GM20000 (cell line): ENCODE measurements at regions not wholly inside any gene's neighbourhood (a gene's known extent, or its start where the extent isn't known, plus 50 kb on each side); places are given as distances from the start of the nearest gene placed in this dataset.

Source experiments
- DNase-seq: peaks from one replicate; pipeline ENCODE4 v3.0.0; 2012; ENCODE audit warnings: low spot score
- CTCF ChIP-seq: IDR thresholded peaks from 2 replicates; pipeline ENCODE4 v1.5.1; 2012; ENCODE audit warnings: mild to moderate bottlenecking, control low read depth; ENCODE audit errors: extremely low read depth, missing control alignments

GRCh38 chr13:106113796-106114195 is 421.7 kb downstream of the EFNB2 start:
- TF ChIP-seq CTCF = no peak
- no peak for DNase-seq

GRCh38 chr13:106112191-106112590 is 423.3 kb downstream of the EFNB2 start:
- no peak for TF ChIP-seq CTCF
- no peak for DNase-seq

GRCh38 chr13:106110241-106110855 is 425.1 kb downstream of the EFNB2 start:
- TF ChIP-seq CTCF = no peak
- DNase-seq = no peak

GRCh38 chr13:106109391-106109791 is 426.1 kb downstream of the EFNB2 start:
- no peak for TF ChIP-seq CTCF

GRCh38 chr13:106108346-106108745 is 427.1 kb downstream of the EFNB2 start:
- TF ChIP-seq CTCF = no peak
- DNase-seq = no peak

More at GRCh38 chr13:106109391-106109791, 426.1 kb downstream of the EFNB2 start:
- DNase-seq = no peak

GRCh38 chr13:106107061-106107460 is 428.4 kb downstream of the EFNB2 start:
- no peak for TF ChIP-seq CTCF
- no peak for DNase-seq

- TF ChIP-seq CTCF = no peak
- no peak for DNase-seq
These were observed 430.3 kb downstream of the EFNB2 start for GRCh38 chr13:106105153-106105552.
